Naive thymus-derived CD8-positive, alpha-beta T cell (primary cell): ENCODE measurements at regions not wholly inside any gene's neighbourhood (a gene's known extent, or its start where the extent isn't known, plus 50 kb on each side); places are given as distances from the start of the nearest gene placed in this dataset.
"Not testable (repeated sequence)": the region's sequence is repeated elsewhere in the genome, so short reads cannot be mapped to it uniquely, and the experiment has no call there.

Source experiments
- ATAC-seq, 2 donors: fragments of 150-1000 bp; cut with Tn5 transposase in 1 of 2; sonication (Bioruptor Pico), chemical (Tn5 transposase) in 1 of 2; 1 replicate in 1 of 2; 2 replicates in 1 of 2; pipeline ENCODE4 v1.10.0; 2021; ENCODE audit warnings: mild to moderate bottlenecking in 2 of 2, moderate library complexity in 2 of 2
- POLR2A ChIA-PET: fragments of 350-600 bp; sonication (Branson Sonifier 250); formaldehyde crosslinking; loops from one replicate; lab custom pipeline; 2021; ENCODE audit warnings: antibody characterized with exemption; lab: Charles Lee
- DNase-seq, 10 donors: peaks; one replicate each; pipeline versions ENCODE4 v3.0.0 to v3.0.0-alpha.2; 2020 to 2022
- H3K27ac Mint-ChIP-seq, 10 donors: one replicate each; pipeline ENCODE4 v1.8.0; 2020 to 2022; ENCODE audit warnings: mild to moderate bottlenecking in 10 of 10, mixed read lengths in 10 of 10, moderate library complexity in 4 of 10, inconsistent platforms in 1 of 10
- H3K27me3 Mint-ChIP-seq, 5 donors: one replicate each; pipeline ENCODE4 v1.8.0; 2021 to 2022; ENCODE audit warnings: mixed read lengths in 5 of 5
- H3K36me3 Mint-ChIP-seq, 3 donors: one replicate each; pipeline ENCODE4 v1.8.0; 2020 to 2022; ENCODE audit warnings: mixed read lengths in 3 of 3, mild to moderate bottlenecking in 2 of 3, inconsistent platforms in 1 of 3
- H3K4me1 Mint-ChIP-seq, 4 donors: one replicate each; pipeline ENCODE4 v1.8.0; 2021 to 2022; ENCODE audit warnings: mixed read lengths in 4 of 4
- H3K4me3 Mint-ChIP-seq, 10 donors: one replicate each; pipeline ENCODE4 v1.8.0; 2020 to 2022; ENCODE audit warnings: mild to moderate bottlenecking in 10 of 10, mixed read lengths in 10 of 10, moderate library complexity in 6 of 10, inconsistent platforms in 1 of 10
- H3K9me3 Mint-ChIP-seq, 9 donors: one replicate each; pipeline ENCODE4 v1.8.0; 2020 to 2022; ENCODE audit warnings: mixed read lengths in 9 of 9, mild to moderate bottlenecking in 3 of 9, inconsistent platforms in 1 of 9, moderate library complexity in 1 of 9

- H3K36me3 Mint-ChIP-seq, result no peaks in the 10 kb centered on the region
- H3K27ac Mint-ChIP-seq, result peak overlapping the region in 1 of 10 donors; percentile 10
- POLR2A ChIA-PET, result no interaction called here
Observed at GRCh38 chr15:69604072-69604411, 151.4 kb downstream of the RPLP1 start.

GRCh38 chr15:69606144-69606543, 153.5 kb downstream of the RPLP1 start:
- Mint-ChIP-seq H3K36me3 (no peaks in the 10 kb centered on the region), H3K4me3 (no peak overlapping the region), H3K27me3 (peaks cover 0 to 9% (median 4%) of the 10 kb centered on the region in 5 donors), H3K4me1 (peaks cover 5 to 15% (median 10%) of the 10 kb centered on the region in 4 donors), H3K9me3 (no peaks in the 10 kb centered on the region), H3K27ac (peak overlapping the region in 1 of 10 donors; percentile 9)
- DNase-seq, result no peak
- POLR2A ChIA-PET, result no interaction called here
- no peak for ATAC-seq

More at GRCh38 chr15:69604072-69604411, 151.4 kb downstream of the RPLP1 start:
- Mint-ChIP-seq H3K4me3 (no peak overlapping the region), H3K9me3 (no peaks in the 10 kb centered on the region), H3K4me1 (peaks cover 5 to 10% (median 7%) of the 10 kb centered on the region in 4 donors), H3K27me3 (peaks cover 0 to 14% (median 7%) of the 10 kb centered on the region in 5 donors)
- ATAC-seq (no peak), DNase-seq (no peak)

GRCh38 chr15:69606921-69607500, 154.4 kb downstream of the RPLP1 start:
- Mint-ChIP-seq H3K9me3 (no peaks in the 10 kb centered on the region), H3K27me3 (peaks cover 0 to 9% (median 4%) of the 10 kb centered on the region in 5 donors), H3K27ac (no peak overlapping the region), H3K4me3 (no peak overlapping the region), H3K4me1 (peaks cover 5 to 15% (median 10%) of the 10 kb centered on the region in 4 donors), H3K36me3 (no peaks in the 10 kb centered on the region)
- ATAC-seq (no peak), DNase-seq (no peak)
- POLR2A ChIA-PET, result no interaction called here

GRCh38 chr15:69608661-69609060, 156.0 kb downstream of the RPLP1 start:
- H3K27me3 Mint-ChIP-seq, result peaks cover 0 to 1% (median 0%) of the 10 kb centered on the region in 5 donors
- no peak for ATAC-seq
- H3K9me3 Mint-ChIP-seq, result no peaks in the 10 kb centered on the region
- no peak for DNase-seq
- H3K36me3 Mint-ChIP-seq, result no peaks in the 10 kb centered on the region
- POLR2A ChIA-PET, result no interaction called here
- H3K4me1 Mint-ChIP-seq, result peaks cover 5 to 15% (median 10%) of the 10 kb centered on the region in 4 donors
- no peak overlapping the region for H3K4me3 Mint-ChIP-seq
- H3K27ac Mint-ChIP-seq, result no peak overlapping the region

- H3K27ac Mint-ChIP-seq, result no peak overlapping the region
- peaks cover 5 to 15% (median 10%) of the 10 kb centered on the region in 4 donors for H3K4me1 Mint-ChIP-seq
- H3K9me3 Mint-ChIP-seq, result no peaks in the 10 kb centered on the region
- H3K27me3 Mint-ChIP-seq, result peaks cover 0 to 1% (median 0%) of the 10 kb centered on the region in 5 donors
- H3K36me3 Mint-ChIP-seq, result no peaks in the 10 kb centered on the region
- no peak overlapping the region for H3K4me3 Mint-ChIP-seq
- no peak for ATAC-seq
- no peak for DNase-seq
- POLR2A ChIA-PET, result no interaction called here
Observed at GRCh38 chr15:69609176-69609575, 156.6 kb downstream of the RPLP1 start.

- Mint-ChIP-seq H3K27me3 (peaks cover 0 to 1% (median 0%) of the 10 kb centered on the region in 5 donors), H3K36me3 (no peaks in the 10 kb centered on the region), H3K4me1 (peaks cover 5 to 15% (median 10%) of the 10 kb centered on the region in 4 donors), H3K9me3 (no peaks in the 10 kb centered on the region), H3K4me3 (no peak overlapping the region), H3K27ac (peak overlapping the region in 1 of 10 donors; percentile 20)
- POLR2A ChIA-PET, result no interaction called here
- no peak for DNase-seq
- no peak for ATAC-seq
Observed at GRCh38 chr15:69609776-69610175, 157.2 kb downstream of the RPLP1 start.

- DNase-seq (no peak), ATAC-seq (no peak)
- Mint-ChIP-seq H3K9me3 (no peaks in the 10 kb centered on the region), H3K27ac (peak overlapping the region in 1 of 10 donors; percentile 20), H3K4me1 (peaks cover 5 to 15% (median 11%) of the 10 kb centered on the region in 4 donors), H3K4me3 (no peak overlapping the region), H3K36me3 (no peaks in the 10 kb centered on the region), H3K27me3 (peaks cover 0 to 1% (median 0%) of the 10 kb centered on the region in 5 donors)
- POLR2A ChIA-PET, result no interaction called here
Observed at GRCh38 chr15:69610277-69610676, 157.7 kb downstream of the RPLP1 start.

- Mint-ChIP-seq H3K4me1 (peaks cover 4 to 13% (median 9%) of the 10 kb centered on the region in 4 donors), H3K27me3 (peaks cover 0 to 3% (median 0%) of the 10 kb centered on the region in 5 donors), H3K27ac (no peak overlapping the region), H3K9me3 (no peaks in the 10 kb centered on the region), H3K36me3 (no peaks in the 10 kb centered on the region), H3K4me3 (no peak overlapping the region)
- ATAC-seq (no peak), DNase-seq (no peak)
- POLR2A ChIA-PET, result no interaction called here
Observed at GRCh38 chr15:69610858-69611257, 158.2 kb downstream of the RPLP1 start.

- POLR2A ChIA-PET, result no interaction called here
Observed at GRCh38 chr15:69612112-69612511, 159.5 kb downstream of the RPLP1 start.

GRCh38 chr15:69613182-69613581, 160.6 kb downstream of the RPLP1 start:
- POLR2A ChIA-PET, result no interaction called here
- no peaks in the 10 kb centered on the region for H3K36me3 Mint-ChIP-seq

More at GRCh38 chr15:69612112-69612511, 159.5 kb downstream of the RPLP1 start:
- ATAC-seq (no peak), DNase-seq (no peak)
- H3K36me3 Mint-ChIP-seq, result no peaks in the 10 kb centered on the region
- no peak overlapping the region for H3K27ac Mint-ChIP-seq
- no peaks in the 10 kb centered on the region for H3K9me3 Mint-ChIP-seq
- H3K27me3 Mint-ChIP-seq, result peaks cover 0 to 3% (median 0%) of the 10 kb centered on the region in 5 donors
- H3K4me1 Mint-ChIP-seq, result peaks cover 0 to 7% (median 3%) of the 10 kb centered on the region in 4 donors
- no peak overlapping the region for H3K4me3 Mint-ChIP-seq

GRCh38 chr15:69613988-69614387, 161.4 kb downstream of the RPLP1 start:
- DNase-seq (no peak), ATAC-seq (no peak)
- POLR2A ChIA-PET, result no interaction called here
- Mint-ChIP-seq H3K27me3 (peaks cover 0 to 3% (median 0%) of the 10 kb centered on the region in 5 donors), H3K4me1 (peaks cover 0 to 7% (median 3%) of the 10 kb centered on the region in 4 donors), H3K4me3 (no peak overlapping the region), H3K36me3 (no peaks in the 10 kb centered on the region), H3K27ac (no peak overlapping the region), H3K9me3 (no peaks in the 10 kb centered on the region)

More at GRCh38 chr15:69613182-69613581, 160.6 kb downstream of the RPLP1 start:
- no peak for ATAC-seq
- no peak overlapping the region for H3K27ac Mint-ChIP-seq
- H3K27me3 Mint-ChIP-seq, result peaks cover 0 to 3% (median 0%) of the 10 kb centered on the region in 5 donors
- no peaks in the 10 kb centered on the region for H3K9me3 Mint-ChIP-seq
- DNase-seq, result no peak
- peaks cover 0 to 7% (median 3%) of the 10 kb centered on the region in 4 donors for H3K4me1 Mint-ChIP-seq
- no peak overlapping the region for H3K4me3 Mint-ChIP-seq

GRCh38 chr15:69615736-69616135, 163.1 kb downstream of the RPLP1 start:
- H3K4me3 Mint-ChIP-seq, result no peak overlapping the region
- ATAC-seq (no peak), DNase-seq (no peak)
- H3K4me1 Mint-ChIP-seq, result peaks cover 0 to 3% (median 0%) of the 10 kb centered on the region in 4 donors
- H3K36me3 Mint-ChIP-seq, result no peaks in the 10 kb centered on the region
- POLR2A ChIA-PET, result no interaction called here
- peaks cover 0 to 8% (median 0%) of the 10 kb centered on the region in 5 donors for H3K27me3 Mint-ChIP-seq
- H3K9me3 Mint-ChIP-seq, result no peaks in the 10 kb centered on the region
- no peak overlapping the region for H3K27ac Mint-ChIP-seq

- no peaks in the 10 kb centered on the region for H3K36me3 Mint-ChIP-seq
- no peak for ATAC-seq
- no peak overlapping the region for H3K27ac Mint-ChIP-seq
- POLR2A ChIA-PET, result no interaction called here
- peaks cover 0 to 8% (median 0%) of the 10 kb centered on the region in 5 donors for H3K27me3 Mint-ChIP-seq
- no peaks in the 10 kb centered on the region for H3K9me3 Mint-ChIP-seq
- DNase-seq, result no peak
- H3K4me1 Mint-ChIP-seq, result peaks cover 0 to 3% (median 0%) of the 10 kb centered on the region in 4 donors
- no peak overlapping the region for H3K4me3 Mint-ChIP-seq
Observed at GRCh38 chr15:69616558-69616957, 163.9 kb downstream of the RPLP1 start.

- POLR2A ChIA-PET, H3K27me3 Mint-ChIP-seq, ATAC-seq, DNase-seq, H3K4me3 Mint-ChIP-seq, H3K27ac Mint-ChIP-seq, H3K9me3 Mint-ChIP-seq, H3K4me1 Mint-ChIP-seq, H3K36me3 Mint-ChIP-seq: not testable (repeated sequence)
Observed at GRCh38 chr15:69617144-69617543, 164.5 kb downstream of the RPLP1 start.
